Osteoblast (primary cell): ENCODE measurements at regions not wholly inside any gene's neighbourhood (a gene's known extent, or its start where the extent isn't known, plus 50 kb on each side); places are given as distances from the start of the nearest gene placed in this dataset.

ENCODE experiments used
- DNase-seq: peaks from one replicate; pipeline ENCODE4 v3.0.0; 2011; ENCODE audit warnings: low spot score, mixed read lengths; ENCODE audit not compliant: insufficient read length; ENCODE audit errors: missing footprints
- H2AFZ ChIP-seq: 2 replicates; pipeline ENCODE4 v1.6.0; 2011; ENCODE audit warnings: mild to moderate bottlenecking, low read length
- H3K27ac ChIP-seq: 2 replicates; pipeline ENCODE4 v1.5.1; 2011; ENCODE audit warnings: mild to moderate bottlenecking, low read depth, low read length, moderate library complexity
- H3K27me3 ChIP-seq: 2 replicates; pipeline ENCODE4 v1.6.0; 2012; ENCODE audit warnings: mild to moderate bottlenecking, control low read depth, inconsistent platforms, low read length, moderate library complexity; ENCODE audit not compliant: insufficient read depth
- H3K36me3 ChIP-seq: 2 replicates; pipeline ENCODE4 v1.5.1; 2011; ENCODE audit warnings: mild to moderate bottlenecking, low read length, control low read depth, moderate library complexity; ENCODE audit not compliant: insufficient read depth
- H3K4me1 ChIP-seq: 2 replicates; pipeline ENCODE4 v1.5.1; 2011; ENCODE audit warnings: mild to moderate bottlenecking, low read length, control low read depth, moderate library complexity; ENCODE audit not compliant: insufficient read depth
- H3K4me2 ChIP-seq: 2 replicates; pipeline ENCODE4 v1.6.0; 2011; ENCODE audit warnings: mild to moderate bottlenecking, low read length; ENCODE audit not compliant: insufficient read depth
- H3K4me3 ChIP-seq: fragments of 200-600 bp; sonication (generic); 3 replicates; pipeline ENCODE4 v1.5.1; 2012; ENCODE audit warnings: mild to moderate bottlenecking, low read length, inconsistent platforms; ENCODE audit not compliant: insufficient read depth
- H3K79me2 ChIP-seq: 2 replicates; pipeline ENCODE4 v1.6.0; 2012; ENCODE audit warnings: mild to moderate bottlenecking, low read length, control low read depth, inconsistent platforms; ENCODE audit not compliant: insufficient read depth
- H3K9me3 ChIP-seq: 2 replicates; pipeline ENCODE4 v1.5.1; 2011; ENCODE audit warnings: low read depth, low read length, control low read depth
- H4K20me1 ChIP-seq: 2 replicates; pipeline ENCODE4 v1.6.0; 2012; ENCODE audit warnings: mild to moderate bottlenecking, low read length, control low read depth; ENCODE audit not compliant: insufficient read depth
- TF ChIP-seq, protein P1 (sequence below): IDR thresholded peaks from 2 replicates; pipeline ENCODE4 v1.5.1; 2011; ENCODE audit warnings: mild to moderate bottlenecking, low read depth, low read length, moderate library complexity; ENCODE audit errors: extremely low read depth

DNA sequence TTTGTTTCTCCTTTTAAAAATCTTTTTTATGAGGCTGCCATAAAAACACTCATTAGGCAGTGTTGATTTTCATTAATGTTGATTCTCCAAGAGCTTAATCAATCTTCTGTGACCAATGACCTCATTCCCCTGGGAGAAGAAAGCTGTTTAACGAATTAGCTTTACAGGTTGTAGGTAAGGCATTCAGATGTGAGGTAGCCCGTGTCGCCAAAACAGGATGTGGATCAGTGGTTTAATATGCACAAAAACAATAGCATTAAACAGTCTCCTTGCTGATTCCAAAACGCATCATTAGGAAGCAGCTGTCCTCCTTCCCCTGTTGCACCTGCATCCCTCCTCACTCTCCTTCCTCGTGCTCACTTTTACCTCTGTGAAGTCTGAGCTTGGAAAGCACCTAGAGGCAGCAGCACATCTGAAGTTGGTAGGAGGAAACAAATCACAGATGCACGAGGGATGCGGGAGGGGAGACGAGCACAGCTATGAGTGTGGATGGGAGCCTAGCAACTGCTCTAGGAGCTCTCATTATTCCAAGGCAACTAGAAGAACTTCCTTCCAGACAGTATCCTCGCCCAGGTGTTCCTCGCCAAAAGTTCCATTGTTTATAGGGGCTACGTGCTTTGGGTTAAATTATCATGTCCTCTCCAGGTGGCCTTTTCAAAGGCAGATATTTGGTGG lies 179.4 kb upstream of the SNX19 start:
- Histone ChIP-seq H3K4me2 (no peak overlapping the region), H3K4me3 (no peak overlapping the region), H2AFZ (no peak overlapping the region), H4K20me1 (no peaks in the 10 kb centered on the region), H3K9me3 (no peaks in the 10 kb centered on the region), H3K79me2 (no peaks in the 10 kb centered on the region), H3K4me1 (no peaks in the 10 kb centered on the region), H3K27me3 (no peaks in the 10 kb centered on the region), H3K27ac (no peak overlapping the region), H3K36me3 (no peaks in the 10 kb centered on the region)
- no peak for DNase-seq
- TF ChIP-seq, protein P1, sequence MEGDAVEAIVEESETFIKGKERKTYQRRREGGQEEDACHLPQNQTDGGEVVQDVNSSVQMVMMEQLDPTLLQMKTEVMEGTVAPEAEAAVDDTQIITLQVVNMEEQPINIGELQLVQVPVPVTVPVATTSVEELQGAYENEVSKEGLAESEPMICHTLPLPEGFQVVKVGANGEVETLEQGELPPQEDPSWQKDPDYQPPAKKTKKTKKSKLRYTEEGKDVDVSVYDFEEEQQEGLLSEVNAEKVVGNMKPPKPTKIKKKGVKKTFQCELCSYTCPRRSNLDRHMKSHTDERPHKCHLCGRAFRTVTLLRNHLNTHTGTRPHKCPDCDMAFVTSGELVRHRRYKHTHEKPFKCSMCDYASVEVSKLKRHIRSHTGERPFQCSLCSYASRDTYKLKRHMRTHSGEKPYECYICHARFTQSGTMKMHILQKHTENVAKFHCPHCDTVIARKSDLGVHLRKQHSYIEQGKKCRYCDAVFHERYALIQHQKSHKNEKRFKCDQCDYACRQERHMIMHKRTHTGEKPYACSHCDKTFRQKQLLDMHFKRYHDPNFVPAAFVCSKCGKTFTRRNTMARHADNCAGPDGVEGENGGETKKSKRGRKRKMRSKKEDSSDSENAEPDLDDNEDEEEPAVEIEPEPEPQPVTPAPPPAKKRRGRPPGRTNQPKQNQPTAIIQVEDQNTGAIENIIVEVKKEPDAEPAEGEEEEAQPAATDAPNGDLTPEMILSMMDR: no peak

DNA sequence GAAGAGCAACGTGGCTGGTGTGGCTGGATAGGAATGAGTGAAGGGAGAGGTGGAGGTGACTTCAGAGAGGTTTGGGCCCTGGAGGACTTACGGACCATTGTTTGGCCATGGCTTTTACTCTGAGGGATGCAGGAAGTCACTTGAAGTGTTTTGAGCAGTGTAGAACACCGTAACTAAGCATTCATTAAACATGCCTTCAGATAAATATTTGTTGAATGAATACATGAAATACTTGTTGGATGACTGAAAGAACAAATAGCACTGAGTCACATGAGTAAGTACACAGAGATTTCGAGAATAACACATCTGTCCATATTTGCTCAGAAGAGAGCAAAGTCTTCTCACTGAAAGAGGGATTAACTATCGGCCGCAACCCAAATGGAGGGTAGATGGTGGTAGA lies 182.7 kb upstream of the SNX19 start:
- Histone ChIP-seq H3K79me2 (no peaks in the 10 kb centered on the region), H3K9me3 (no peaks in the 10 kb centered on the region), H3K4me3 (no peak overlapping the region), H3K36me3 (no peaks in the 10 kb centered on the region), H3K27ac (no peak overlapping the region), H3K27me3 (no peaks in the 10 kb centered on the region), H3K4me1 (no peaks in the 10 kb centered on the region), H3K4me2 (no peak overlapping the region), H4K20me1 (no peaks in the 10 kb centered on the region), H2AFZ (no peak overlapping the region)
- TF ChIP-seq, protein P1: no peak
- no peak for DNase-seq

DNA sequence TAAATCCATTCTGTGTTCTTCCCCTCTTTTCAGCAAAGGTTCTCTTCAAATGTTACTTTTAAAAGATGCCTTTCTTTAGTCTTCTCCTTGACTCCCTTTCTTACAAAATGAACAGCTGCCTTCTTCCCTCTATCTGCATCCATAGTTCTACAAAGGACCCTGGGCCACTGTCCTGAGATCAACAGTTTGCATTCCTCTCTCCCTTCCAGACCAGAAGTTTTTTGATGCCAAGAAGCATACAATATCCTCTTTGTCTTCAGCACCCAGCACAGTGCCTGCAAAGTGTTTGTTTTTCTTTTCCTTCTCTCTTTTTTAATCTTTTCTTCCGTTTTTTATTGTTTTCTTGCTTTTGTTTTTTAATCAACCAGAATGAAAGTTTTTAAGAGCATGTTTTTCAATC lies 183.5 kb upstream of the SNX19 start:
- Histone ChIP-seq H3K9me3 (no peaks in the 10 kb centered on the region), H3K4me1 (no peaks in the 10 kb centered on the region), H3K79me2 (no peaks in the 10 kb centered on the region), H3K27ac (no peak overlapping the region), H3K4me2 (no peak overlapping the region), H4K20me1 (no peaks in the 10 kb centered on the region), H3K4me3 (no peak overlapping the region), H3K27me3 (no peaks in the 10 kb centered on the region), H3K36me3 (no peaks in the 10 kb centered on the region), H2AFZ (no peak overlapping the region)
- TF ChIP-seq, protein P1: no peak
- no peak for DNase-seq

DNA sequence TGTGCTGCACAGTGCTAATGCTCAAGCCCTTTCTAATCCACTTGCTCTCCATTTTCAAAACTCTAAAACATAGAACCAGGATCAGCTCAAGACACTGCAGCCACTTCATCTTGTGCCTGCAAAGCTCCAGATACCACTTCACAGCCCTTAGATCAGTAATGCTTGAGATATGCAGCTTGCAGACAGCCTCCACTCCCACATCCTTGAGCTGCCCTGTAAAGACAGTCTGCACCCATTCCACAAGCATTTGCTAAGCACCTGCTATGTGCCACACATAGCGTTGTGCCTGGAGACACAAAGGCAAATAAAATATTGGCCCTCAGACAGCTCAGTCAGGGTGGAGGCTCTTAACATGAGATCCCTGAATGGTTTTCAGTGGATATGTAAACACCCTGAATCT lies 192.5 kb upstream of the SNX19 start:
- TF ChIP-seq, protein P1: no peak
- Histone ChIP-seq H3K79me2 (no peaks in the 10 kb centered on the region), H3K4me1 (no peaks in the 10 kb centered on the region), H2AFZ (no peak overlapping the region), H3K27me3 (no peaks in the 10 kb centered on the region), H3K4me2 (no peak overlapping the region), H4K20me1 (no peaks in the 10 kb centered on the region), H3K36me3 (no peaks in the 10 kb centered on the region), H3K4me3 (no peak overlapping the region), H3K9me3 (no peaks in the 10 kb centered on the region), H3K27ac (no peak overlapping the region)
- DNase-seq: no peak
